ENCODE measurements at regions not wholly inside any gene's neighbourhood (a gene's known extent, or its start where the extent isn't known, plus 50 kb on each side); places are given as distances from the start of the nearest gene placed in this dataset.

DNA sequence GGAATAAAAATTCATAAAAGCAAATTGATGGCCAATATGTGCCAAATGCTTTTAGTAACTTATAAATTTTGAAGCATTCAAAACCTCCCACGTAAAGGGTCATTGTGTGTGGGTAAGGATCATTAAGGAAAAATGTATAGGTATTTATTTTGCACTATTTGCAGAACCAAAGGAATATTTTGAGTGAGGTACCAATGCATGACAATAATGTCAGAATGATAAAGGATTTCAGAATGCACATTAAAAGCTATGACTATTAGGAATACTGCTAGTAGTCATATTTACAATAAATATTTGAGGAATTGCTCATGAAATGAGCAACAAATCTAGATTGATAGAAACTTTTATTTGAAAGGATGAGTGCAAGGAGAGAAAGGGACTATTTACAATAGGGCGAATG, 932.8 kb downstream of the SLC6A15 start:
- TF ChIP-seq ZFP3 (CRISPR knock-in tag; IDR thresholded peaks at IDR 0.05), result no peak
- ATAC-seq, result no peak

DNA sequence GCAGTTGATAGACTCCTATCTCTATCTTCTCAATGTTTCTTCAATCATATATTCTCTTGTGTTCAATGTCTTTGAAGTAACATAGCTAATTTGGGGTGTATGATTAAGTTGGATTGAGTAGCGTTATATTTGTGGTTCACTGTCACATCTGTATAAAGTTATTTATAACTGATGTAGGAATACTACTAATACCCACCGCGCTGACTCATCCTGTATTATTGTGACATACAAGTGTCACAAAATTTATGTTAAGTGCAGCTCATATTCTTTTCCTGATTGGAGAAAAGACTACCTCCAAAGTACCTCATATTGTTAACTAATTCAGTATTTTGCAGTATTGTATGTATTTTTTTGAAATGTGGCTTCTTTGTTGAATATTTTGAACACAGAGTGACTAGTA, 940.8 kb downstream of the SLC6A15 start:
- no peak for TF ChIP-seq OSR1 (CRISPR knock-in tag; IDR thresholded peaks at IDR 0.05)
- no peak for TF ChIP-seq ISL1 (CRISPR knock-in tag; IDR thresholded peaks at IDR 0.05)
- TF ChIP-seq ZNF8 (CRISPR knock-in tag; IDR thresholded peaks at IDR 0.05), result no peak
- TF ChIP-seq CSDC2 (CRISPR knock-in tag; IDR thresholded peaks at IDR 0.05), result no peak
- no peak for TF ChIP-seq ZFP30 (CRISPR knock-in tag; IDR thresholded peaks at IDR 0.05)
- no peak for TF ChIP-seq ZFP3 (CRISPR knock-in tag; IDR thresholded peaks at IDR 0.05)
- no peak for ATAC-seq

DNA sequence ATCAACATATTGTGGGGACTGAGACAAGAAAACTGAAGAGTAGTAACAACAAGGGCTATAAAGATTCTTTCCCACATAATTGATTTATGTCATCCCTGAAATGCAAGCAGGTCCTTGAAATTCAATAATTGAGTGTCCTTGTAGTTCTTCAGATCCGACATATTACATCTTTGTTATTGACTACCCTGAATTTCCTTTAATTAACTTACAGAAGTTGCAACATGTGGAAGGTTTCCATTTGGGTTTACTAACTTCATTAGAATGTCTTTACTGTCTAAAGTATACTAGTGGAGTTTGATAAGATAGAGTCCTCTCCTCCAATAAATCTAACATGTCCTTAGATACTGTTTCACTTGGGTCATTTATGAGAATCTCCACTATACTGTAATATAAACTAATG, 951.8 kb downstream of the SLC6A15 start:
- no peak for ATAC-seq

DNA sequence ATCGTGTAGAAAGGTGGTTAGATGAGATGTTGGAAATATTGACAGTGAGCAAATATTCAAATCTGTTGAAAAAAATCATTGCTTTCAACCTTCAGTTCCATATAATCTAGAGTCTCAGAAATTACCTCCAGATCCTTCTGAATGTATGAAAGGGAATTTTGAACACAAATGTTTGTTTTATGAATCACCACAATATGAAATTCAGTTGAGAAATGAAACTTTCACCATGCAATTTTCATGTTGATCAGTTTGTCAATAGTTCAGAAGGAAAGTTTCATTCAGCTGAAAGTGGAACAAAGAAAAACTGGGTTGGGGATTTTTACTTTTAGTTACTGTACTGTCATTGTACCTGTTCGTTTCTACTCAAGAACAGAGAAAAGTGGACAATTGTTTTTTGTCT, 953.6 kb downstream of the SLC6A15 start:
- ATAC-seq, result no peak
- TF ChIP-seq PPARA (CRISPR knock-in tag; IDR thresholded peaks at IDR 0.05; ENCODE audit: borderline replicate concordance) (no peak), CSDC2 (CRISPR knock-in tag; IDR thresholded peaks at IDR 0.05) (no peak), ZNF565 (CRISPR knock-in tag; conservative IDR thresholded peaks at IDR 0.05; ENCODE audit: low read depth) (no peak), ZFP3 (CRISPR knock-in tag; IDR thresholded peaks at IDR 0.05) (no peak), ISL1 (CRISPR knock-in tag; IDR thresholded peaks at IDR 0.05) (no peak), ARNTL (CRISPR knock-in tag; IDR thresholded peaks at IDR 0.05; ENCODE audit: borderline replicate concordance, low read depth) (no peak), ZFP30 (CRISPR knock-in tag; IDR thresholded peaks at IDR 0.05) (no peak), ZNF70 (CRISPR knock-in tag; IDR thresholded peaks at IDR 0.05) (no peak), GLIS3 (CRISPR knock-in tag; IDR thresholded peaks at IDR 0.05) (no peak), SNAI2 (CRISPR knock-in tag; IDR thresholded peaks at IDR 0.05) (no peak), OSR1 (CRISPR knock-in tag; IDR thresholded peaks at IDR 0.05) (no peak), BACH2 (CRISPR knock-in tag; IDR thresholded peaks at IDR 0.05; ENCODE audit: borderline replicate concordance) (no peak)
- TF ChIP-seq, protein P1, sequence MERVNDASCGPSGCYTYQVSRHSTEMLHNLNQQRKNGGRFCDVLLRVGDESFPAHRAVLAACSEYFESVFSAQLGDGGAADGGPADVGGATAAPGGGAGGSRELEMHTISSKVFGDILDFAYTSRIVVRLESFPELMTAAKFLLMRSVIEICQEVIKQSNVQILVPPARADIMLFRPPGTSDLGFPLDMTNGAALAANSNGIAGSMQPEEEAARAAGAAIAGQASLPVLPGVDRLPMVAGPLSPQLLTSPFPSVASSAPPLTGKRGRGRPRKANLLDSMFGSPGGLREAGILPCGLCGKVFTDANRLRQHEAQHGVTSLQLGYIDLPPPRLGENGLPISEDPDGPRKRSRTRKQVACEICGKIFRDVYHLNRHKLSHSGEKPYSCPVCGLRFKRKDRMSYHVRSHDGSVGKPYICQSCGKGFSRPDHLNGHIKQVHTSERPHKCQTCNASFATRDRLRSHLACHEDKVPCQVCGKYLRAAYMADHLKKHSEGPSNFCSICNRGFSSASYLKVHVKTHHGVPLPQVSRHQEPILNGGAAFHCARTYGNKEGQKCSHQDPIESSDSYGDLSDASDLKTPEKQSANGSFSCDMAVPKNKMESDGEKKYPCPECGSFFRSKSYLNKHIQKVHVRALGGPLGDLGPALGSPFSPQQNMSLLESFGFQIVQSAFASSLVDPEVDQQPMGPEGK (CRISPR knock-in tag; IDR thresholded peaks at IDR 0.05; ENCODE audit: borderline replicate concordance), result no peak
- TF ChIP-seq, protein P2, sequence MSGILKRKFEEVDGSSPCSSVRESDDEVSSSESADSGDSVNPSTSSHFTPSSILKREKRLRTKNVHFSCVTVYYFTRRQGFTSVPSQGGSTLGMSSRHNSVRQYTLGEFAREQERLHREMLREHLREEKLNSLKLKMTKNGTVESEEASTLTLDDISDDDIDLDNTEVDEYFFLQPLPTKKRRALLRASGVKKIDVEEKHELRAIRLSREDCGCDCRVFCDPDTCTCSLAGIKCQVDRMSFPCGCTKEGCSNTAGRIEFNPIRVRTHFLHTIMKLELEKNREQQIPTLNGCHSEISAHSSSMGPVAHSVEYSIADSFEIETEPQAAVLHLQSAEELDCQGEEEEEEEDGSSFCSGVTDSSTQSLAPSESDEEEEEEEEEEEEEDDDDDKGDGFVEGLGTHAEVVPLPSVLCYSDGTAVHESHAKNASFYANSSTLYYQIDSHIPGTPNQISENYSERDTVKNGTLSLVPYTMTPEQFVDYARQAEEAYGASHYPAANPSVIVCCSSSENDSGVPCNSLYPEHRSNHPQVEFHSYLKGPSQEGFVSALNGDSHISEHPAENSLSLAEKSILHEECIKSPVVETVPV (CRISPR knock-in tag; IDR thresholded peaks at IDR 0.05), result no peak
- TF ChIP-seq, protein P3, sequence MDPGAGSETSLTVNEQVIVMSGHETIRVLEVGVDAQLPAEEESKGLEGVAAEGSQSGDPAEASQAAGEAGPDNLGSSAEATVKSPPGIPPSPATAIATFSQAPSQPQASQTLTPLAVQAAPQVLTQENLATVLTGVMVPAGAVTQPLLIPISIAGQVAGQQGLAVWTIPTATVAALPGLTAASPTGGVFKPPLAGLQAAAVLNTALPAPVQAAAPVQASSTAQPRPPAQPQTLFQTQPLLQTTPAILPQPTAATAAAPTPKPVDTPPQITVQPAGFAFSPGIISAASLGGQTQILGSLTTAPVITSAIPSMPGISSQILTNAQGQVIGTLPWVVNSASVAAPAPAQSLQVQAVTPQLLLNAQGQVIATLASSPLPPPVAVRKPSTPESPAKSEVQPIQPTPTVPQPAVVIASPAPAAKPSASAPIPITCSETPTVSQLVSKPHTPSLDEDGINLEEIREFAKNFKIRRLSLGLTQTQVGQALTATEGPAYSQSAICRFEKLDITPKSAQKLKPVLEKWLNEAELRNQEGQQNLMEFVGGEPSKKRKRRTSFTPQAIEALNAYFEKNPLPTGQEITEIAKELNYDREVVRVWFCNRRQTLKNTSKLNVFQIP (CRISPR knock-in tag; IDR thresholded peaks at IDR 0.05; ENCODE audit: borderline replicate concordance, low read depth), result no peak
- TF ChIP-seq, protein P4, sequence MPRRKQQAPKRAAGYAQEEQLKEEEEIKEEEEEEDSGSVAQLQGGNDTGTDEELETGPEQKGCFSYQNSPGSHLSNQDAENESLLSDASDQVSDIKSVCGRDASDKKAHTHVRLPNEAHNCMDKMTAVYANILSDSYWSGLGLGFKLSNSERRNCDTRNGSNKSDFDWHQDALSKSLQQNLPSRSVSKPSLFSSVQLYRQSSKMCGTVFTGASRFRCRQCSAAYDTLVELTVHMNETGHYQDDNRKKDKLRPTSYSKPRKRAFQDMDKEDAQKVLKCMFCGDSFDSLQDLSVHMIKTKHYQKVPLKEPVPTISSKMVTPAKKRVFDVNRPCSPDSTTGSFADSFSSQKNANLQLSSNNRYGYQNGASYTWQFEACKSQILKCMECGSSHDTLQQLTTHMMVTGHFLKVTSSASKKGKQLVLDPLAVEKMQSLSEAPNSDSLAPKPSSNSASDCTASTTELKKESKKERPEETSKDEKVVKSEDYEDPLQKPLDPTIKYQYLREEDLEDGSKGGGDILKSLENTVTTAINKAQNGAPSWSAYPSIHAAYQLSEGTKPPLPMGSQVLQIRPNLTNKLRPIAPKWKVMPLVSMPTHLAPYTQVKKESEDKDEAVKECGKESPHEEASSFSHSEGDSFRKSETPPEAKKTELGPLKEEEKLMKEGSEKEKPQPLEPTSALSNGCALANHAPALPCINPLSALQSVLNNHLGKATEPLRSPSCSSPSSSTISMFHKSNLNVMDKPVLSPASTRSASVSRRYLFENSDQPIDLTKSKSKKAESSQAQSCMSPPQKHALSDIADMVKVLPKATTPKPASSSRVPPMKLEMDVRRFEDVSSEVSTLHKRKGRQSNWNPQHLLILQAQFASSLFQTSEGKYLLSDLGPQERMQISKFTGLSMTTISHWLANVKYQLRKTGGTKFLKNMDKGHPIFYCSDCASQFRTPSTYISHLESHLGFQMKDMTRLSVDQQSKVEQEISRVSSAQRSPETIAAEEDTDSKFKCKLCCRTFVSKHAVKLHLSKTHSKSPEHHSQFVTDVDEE (CRISPR knock-in tag; IDR thresholded peaks at IDR 0.05), result no peak

More for the DNA sequence above, 951.8 kb downstream of the SLC6A15 start:
- TF ChIP-seq ESRRG (CRISPR knock-in tag; IDR thresholded peaks at IDR 0.05) (no peak), ISL1 (CRISPR knock-in tag; IDR thresholded peaks at IDR 0.05) (peak; percentile 54)

DNA sequence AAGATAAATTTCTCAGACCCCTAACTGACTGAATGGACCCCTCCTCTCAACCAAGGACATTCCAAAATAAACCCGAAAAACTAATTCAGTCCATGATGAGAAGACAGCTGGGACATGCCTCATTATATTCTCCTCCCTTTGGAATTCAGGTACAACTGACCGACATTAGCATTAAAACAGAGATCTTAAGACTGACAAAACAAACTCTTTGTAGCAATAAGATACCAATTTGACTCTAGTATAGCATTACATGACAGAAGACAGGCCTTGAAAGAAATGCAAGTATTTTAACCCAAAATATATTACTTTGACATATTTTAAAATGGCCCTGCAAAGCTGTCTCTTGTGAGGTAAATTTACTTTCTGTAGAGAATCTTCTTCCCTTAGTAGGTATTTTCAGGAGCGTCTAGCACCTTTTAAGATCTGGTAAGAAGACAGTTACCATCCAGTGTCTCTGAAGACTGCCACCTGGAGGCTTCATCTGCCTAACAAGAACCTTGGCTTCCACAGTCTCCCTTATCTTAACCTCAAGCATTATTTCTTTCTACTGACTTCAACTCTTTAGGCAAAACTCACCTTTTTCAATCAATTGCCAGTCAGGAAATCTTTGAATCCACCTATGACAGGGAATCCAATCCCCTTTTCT, 957.5 kb downstream of the SLC6A15 start:
- ATAC-seq, result peak; percentile 65
- no peak for TF ChIP-seq SNAI2 (CRISPR knock-in tag; IDR thresholded peaks at IDR 0.05)
- TF ChIP-seq TOX (CRISPR knock-in tag; IDR thresholded peaks at IDR 0.05; ENCODE audit: borderline replicate concordance), result no peak
- TF ChIP-seq BACH2 (CRISPR knock-in tag; IDR thresholded peaks at IDR 0.05; ENCODE audit: borderline replicate concordance), result no peak
- TF ChIP-seq, protein P4 (CRISPR knock-in tag; IDR thresholded peaks at IDR 0.05), result no peak
- no peak for TF ChIP-seq PPARA (CRISPR knock-in tag; IDR thresholded peaks at IDR 0.05; ENCODE audit: borderline replicate concordance)
- no peak for TF ChIP-seq RARB (CRISPR knock-in tag; IDR thresholded peaks at IDR 0.05)
- TF ChIP-seq ARNTL (CRISPR knock-in tag; IDR thresholded peaks at IDR 0.05; ENCODE audit: borderline replicate concordance, low read depth), result no peak

All from SK-N-SH treated with all-trans-retinoic acid at 6 μM for 48 hours (cell line).